Colonic mucosa (tissue), 4 donors: ENCODE measurements at regions not wholly inside any gene's neighbourhood (a gene's known extent, or its start where the extent isn't known, plus 50 kb on each side); places are given as distances from the start of the nearest gene placed in this dataset.

Experiments
- DNase-seq: peaks from one replicate; pipeline ENCODE4 v3.0.0-alpha.2; 2020
- H3K27ac ChIP-seq: fragments of 200-600 bp; one replicate; pipeline ENCODE4 v1.8.0; 2021
- H3K27me3 ChIP-seq: fragments of 200-600 bp; one replicate; pipeline ENCODE4 v1.8.0; 2021
- H3K36me3 ChIP-seq: fragments of 200-600 bp; one replicate; pipeline ENCODE4 v1.8.0; 2021
- H3K4me1 ChIP-seq: fragments of 200-600 bp; one replicate; pipeline ENCODE4 v1.8.0; 2021; ENCODE audit warnings: mild to moderate bottlenecking
- H3K4me3 ChIP-seq: fragments of 200-600 bp; one replicate; pipeline ENCODE4 v1.8.0; 2021
- H3K9ac ChIP-seq, 2 donors: one replicate each; pipeline ENCODE4 v1.7.0; 2013; ENCODE audit warnings: control low read depth in 2 of 2, low read depth in 2 of 2, low read length in 2 of 2
- H3K9me3 ChIP-seq: fragments of 200-600 bp; one replicate; pipeline ENCODE4 v1.8.0; 2021
- intact Hi-C: fragments of 100-400 bp; cut with DNase I; formaldehyde crosslinking; loops from one replicate; pipeline ENCODE4 v1.14.1; 2022
- TF ChIP-seq, protein P1 (sequence below): fragments of 200-600 bp; IDR thresholded peaks from one replicate; pipeline ENCODE4 v1.8.0; 2022; ENCODE audit warnings: antibody characterized with exemption, mild to moderate bottlenecking
- donor health status: healthy.
- donor health status: DM: no; HTN: no; CAD: no.
- donor health status: DM: no; HTN: no; CAD: no.

DNA sequence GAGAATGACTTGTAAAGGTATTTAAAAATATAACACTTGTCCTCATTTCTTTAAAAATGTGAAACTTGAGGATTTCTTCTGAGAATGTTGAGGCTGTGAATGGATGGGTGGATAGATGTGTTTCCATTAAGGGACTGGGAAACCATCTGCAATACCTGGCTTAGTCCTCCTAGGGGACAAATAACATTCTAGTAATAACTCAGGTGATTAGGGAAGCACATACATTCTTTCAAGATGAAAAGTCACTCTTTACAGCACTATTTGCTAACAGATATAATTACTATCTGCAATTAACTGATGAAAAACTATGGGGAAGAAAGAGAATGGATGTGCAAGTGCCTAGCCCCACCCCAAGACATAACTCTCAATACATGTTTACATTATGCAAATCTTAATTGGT is 542.3 kb downstream of the CD83 start:
- Histone ChIP-seq H3K27ac (no peak overlapping the region), H3K9ac (no peak overlapping the region), H3K4me3 (no peak overlapping the region), H3K9me3 (no peaks in the 10 kb centered on the region), H3K27me3 (no peaks in the 10 kb centered on the region), H3K36me3 (no peaks in the 10 kb centered on the region), H3K4me1 (no peaks in the 10 kb centered on the region)
- TF ChIP-seq, protein P1, sequence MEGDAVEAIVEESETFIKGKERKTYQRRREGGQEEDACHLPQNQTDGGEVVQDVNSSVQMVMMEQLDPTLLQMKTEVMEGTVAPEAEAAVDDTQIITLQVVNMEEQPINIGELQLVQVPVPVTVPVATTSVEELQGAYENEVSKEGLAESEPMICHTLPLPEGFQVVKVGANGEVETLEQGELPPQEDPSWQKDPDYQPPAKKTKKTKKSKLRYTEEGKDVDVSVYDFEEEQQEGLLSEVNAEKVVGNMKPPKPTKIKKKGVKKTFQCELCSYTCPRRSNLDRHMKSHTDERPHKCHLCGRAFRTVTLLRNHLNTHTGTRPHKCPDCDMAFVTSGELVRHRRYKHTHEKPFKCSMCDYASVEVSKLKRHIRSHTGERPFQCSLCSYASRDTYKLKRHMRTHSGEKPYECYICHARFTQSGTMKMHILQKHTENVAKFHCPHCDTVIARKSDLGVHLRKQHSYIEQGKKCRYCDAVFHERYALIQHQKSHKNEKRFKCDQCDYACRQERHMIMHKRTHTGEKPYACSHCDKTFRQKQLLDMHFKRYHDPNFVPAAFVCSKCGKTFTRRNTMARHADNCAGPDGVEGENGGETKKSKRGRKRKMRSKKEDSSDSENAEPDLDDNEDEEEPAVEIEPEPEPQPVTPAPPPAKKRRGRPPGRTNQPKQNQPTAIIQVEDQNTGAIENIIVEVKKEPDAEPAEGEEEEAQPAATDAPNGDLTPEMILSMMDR: no peak
- intact Hi-C loops: no loop called here
- DNase-seq: no peak

DNA sequence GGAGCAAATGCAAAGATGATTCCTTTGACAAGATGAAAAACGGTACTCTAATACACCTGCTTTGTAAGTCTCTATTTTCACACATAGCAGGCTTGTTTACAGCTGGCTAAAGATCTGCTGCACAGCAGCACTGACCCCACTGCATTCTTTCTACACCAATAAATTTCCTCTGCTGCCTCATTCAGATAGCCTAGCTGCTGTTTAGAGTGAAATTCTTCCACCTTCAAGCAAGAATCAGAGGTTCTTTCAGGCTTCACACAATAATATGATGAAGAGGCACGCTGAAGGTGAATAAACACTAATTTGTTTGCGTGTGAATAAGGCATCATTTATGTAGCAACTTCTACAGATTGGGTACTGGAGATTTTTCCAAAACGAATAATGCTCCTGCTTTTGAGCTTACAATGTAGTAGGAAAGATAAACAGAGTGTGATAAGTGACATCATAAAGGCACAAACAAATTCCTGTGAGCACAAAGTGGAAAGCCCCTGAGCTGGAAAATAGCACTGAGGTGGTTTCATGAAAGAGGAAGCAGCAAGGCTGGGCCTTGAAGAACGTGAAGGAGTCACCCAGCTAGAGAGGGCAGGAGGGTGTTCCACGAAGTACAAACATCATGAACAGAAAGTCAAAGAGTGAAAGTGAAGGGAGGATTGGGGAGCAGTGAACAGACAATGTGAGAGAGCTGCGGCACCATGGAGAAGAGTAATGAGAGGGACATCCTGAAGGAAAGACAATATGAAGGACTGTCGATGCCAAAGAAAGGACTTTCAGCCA is 543.4 kb downstream of the CD83 start:
- intact Hi-C loops: no loop called here
- Histone ChIP-seq H3K4me1 (no peaks in the 10 kb centered on the region), H3K9me3 (no peaks in the 10 kb centered on the region), H3K27me3 (no peaks in the 10 kb centered on the region), H3K27ac (no peak overlapping the region), H3K9ac (no peak overlapping the region), H3K36me3 (no peaks in the 10 kb centered on the region), H3K4me3 (no peak overlapping the region)
- no peak for DNase-seq
- TF ChIP-seq, protein P1: no peak

DNA sequence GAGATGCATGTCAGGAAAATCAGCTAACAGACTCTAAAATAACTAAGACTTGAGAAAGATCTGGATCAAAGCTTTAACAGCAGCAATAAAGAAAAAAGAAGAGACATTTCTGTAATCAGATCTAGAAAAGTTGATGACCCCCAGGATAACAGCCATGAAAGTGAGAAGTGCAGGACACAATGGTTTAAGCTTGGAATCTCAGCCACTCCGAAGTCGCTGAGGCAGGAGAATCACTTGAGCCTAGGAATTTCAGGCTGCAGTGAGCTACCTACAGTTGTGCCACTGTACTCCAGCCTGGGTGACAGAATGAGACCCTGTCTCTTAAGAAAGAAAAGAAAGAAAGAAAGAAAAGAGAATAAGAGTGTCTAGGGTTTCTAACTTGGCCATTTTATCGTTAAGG is 544.1 kb downstream of the CD83 start:
- Histone ChIP-seq H3K36me3 (no peaks in the 10 kb centered on the region), H3K9me3 (no peaks in the 10 kb centered on the region), H3K9ac (no peak overlapping the region), H3K4me3 (no peak overlapping the region), H3K4me1 (no peaks in the 10 kb centered on the region), H3K27me3 (no peaks in the 10 kb centered on the region), H3K27ac (no peak overlapping the region)
- intact Hi-C loops: no loop called here
- no peak for DNase-seq
- TF ChIP-seq, protein P1: no peak

DNA sequence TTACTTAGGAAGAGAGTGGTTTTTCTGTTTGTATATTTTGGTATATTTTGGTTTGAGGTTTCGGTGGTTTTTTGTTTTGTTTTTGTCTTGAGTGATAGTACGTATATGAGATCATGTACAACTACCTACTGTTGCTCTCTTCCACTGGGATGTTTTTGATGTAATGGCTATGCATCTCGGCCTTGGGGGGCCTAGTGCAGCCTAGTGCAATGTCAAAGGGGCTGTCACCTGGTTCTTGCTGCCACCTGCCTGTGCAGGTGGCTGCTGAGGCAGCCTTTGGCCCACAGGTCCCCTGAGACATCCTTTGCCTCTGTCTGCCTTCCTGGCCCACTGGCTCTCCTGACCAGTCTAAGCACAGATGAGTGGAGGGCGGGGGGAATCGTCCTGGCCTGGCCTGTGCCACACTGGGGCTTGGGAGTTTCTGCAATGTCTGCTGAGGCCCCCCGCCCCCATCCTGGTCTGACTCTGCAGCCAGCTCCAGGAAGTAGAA is 546.6 kb downstream of the CD83 start:
- Histone ChIP-seq H3K9me3 (no peaks in the 10 kb centered on the region), H3K4me1 (no peaks in the 10 kb centered on the region), H3K27me3 (no peaks in the 10 kb centered on the region), H3K4me3 (no peak overlapping the region), H3K27ac (no peak overlapping the region), H3K9ac (no peak overlapping the region), H3K36me3 (no peaks in the 10 kb centered on the region)
- intact Hi-C loops: no loop called here
- TF ChIP-seq, protein P1: no peak
- no peak for DNase-seq

DNA sequence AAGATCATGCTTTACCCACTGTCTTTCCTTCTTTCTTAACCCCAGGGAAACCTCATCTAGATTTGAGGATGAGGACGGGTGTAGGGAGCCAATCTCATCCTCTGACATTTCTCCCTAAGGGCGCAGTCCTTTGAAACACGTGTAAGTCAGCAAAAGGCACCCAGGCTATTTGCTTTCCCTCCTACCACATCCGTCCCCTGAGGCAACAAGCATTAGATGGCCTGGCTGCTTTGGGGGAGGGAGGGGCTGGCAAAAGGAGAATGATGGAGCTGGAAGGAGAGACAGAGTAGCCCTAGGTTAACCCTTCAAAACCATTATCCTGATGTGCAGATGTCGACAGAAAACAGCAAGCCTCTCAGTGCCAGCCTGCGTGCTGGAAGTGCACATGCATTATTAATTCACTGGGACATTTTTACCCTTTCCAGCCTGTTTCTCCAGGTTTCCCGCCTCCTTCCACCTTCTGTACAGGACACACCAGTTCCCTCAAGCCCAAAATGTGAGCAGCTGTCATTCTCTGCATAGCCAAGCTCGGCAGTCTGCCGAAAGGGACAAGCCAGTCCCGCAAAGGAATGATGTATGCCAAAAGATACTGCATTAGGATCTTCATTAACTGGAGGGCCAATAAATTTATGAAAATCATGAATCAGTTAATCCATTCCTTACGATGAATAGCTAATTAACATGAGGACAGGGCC is 547.2 kb downstream of the CD83 start:
- Histone ChIP-seq H3K27me3 (no peaks in the 10 kb centered on the region), H3K9ac (no peak overlapping the region), H3K4me3 (no peak overlapping the region), H3K4me1 (no peaks in the 10 kb centered on the region), H3K36me3 (no peaks in the 10 kb centered on the region), H3K27ac (no peak overlapping the region), H3K9me3 (no peaks in the 10 kb centered on the region)
- intact Hi-C loops: no loop called here
- DNase-seq: no peak
- TF ChIP-seq, protein P1: no peak
